ENCODE measurements at regions not wholly inside any gene's neighbourhood (a gene's known extent, or its start where the extent isn't known, plus 50 kb on each side); places are given as distances from the start of the nearest gene placed in this dataset.

- Mint-ChIP-seq H3K4me3 (no peak overlapping the region), H3K27me3 (ENCODE audit: insufficient read depth, low read depth) (no peaks in the 10 kb centered on the region), H3K4me1 (no peaks in the 10 kb centered on the region), H3K27ac (no peak overlapping the region), H3K36me3 (no peaks in the 10 kb centered on the region), H3K9me3 (peaks cover 2% of the 10 kb centered on the region)
- Histone ChIP-seq H3K27ac (no peak overlapping the region), H3K4me1 (peaks cover 12% of the 10 kb centered on the region), H3K9me3 (ENCODE audit: low read depth) (no peaks in the 10 kb centered on the region), H4K20me1 (ENCODE audit: low read depth) (no peaks in the 10 kb centered on the region), H3K36me3 (no peaks in the 10 kb centered on the region), H2AFZ (replicated peaks) (no peak overlapping the region), H3F3A (ENCODE audit: low read depth) (no peaks in the 10 kb centered on the region), H3K4me2 (no peak overlapping the region), H3K4me3 (no peak overlapping the region), H3K9ac (no peak overlapping the region), H3K79me2 (ENCODE audit: low read depth) (no peaks in the 10 kb centered on the region), H3K27me3 (no peaks in the 10 kb centered on the region)
- TF ChIP-seq EZH2 (IDR thresholded peaks at IDR 0.05) (no peak), CTCF (IDR thresholded peaks at IDR 0.05) (no peak), EZH2phosphoT487 (IDR thresholded peaks at IDR 0.05) (no peak)
- no peak for DNase-seq (ENCODE audit: low spot score)
Measured at GRCh38 chr18:68462148-68462547, 252.8 kb downstream of the TMX3 start.

GRCh38 chr18:68461481-68462018, 253.4 kb downstream of the TMX3 start:
- Histone ChIP-seq H3F3A (ENCODE audit: low read depth) (no peaks in the 10 kb centered on the region), H3K4me2 (no peak overlapping the region), H4K20me1 (ENCODE audit: low read depth) (no peaks in the 10 kb centered on the region), H3K27ac (no peak overlapping the region), H3K9me3 (ENCODE audit: low read depth) (no peaks in the 10 kb centered on the region), H2AFZ (replicated peaks) (peak overlapping the region; percentile 57), H3K27me3 (no peaks in the 10 kb centered on the region), H3K79me2 (ENCODE audit: low read depth) (no peaks in the 10 kb centered on the region), H3K9ac (no peak overlapping the region), H3K4me3 (no peak overlapping the region), H3K36me3 (no peaks in the 10 kb centered on the region), H3K4me1 (peaks cover 12% of the 10 kb centered on the region)
- Mint-ChIP-seq H3K27me3 (ENCODE audit: insufficient read depth, low read depth) (no peaks in the 10 kb centered on the region), H3K4me3 (no peak overlapping the region), H3K27ac (no peak overlapping the region), H3K9me3 (peaks cover 2% of the 10 kb centered on the region), H3K36me3 (no peaks in the 10 kb centered on the region), H3K4me1 (no peaks in the 10 kb centered on the region)
- TF ChIP-seq EZH2phosphoT487 (IDR thresholded peaks at IDR 0.05) (no peak), EZH2 (IDR thresholded peaks at IDR 0.05) (no peak), CTCF (IDR thresholded peaks at IDR 0.05) (no peak)
- no peak for DNase-seq (ENCODE audit: low spot score)

GRCh38 chr18:68459968-68460367, 254.9 kb downstream of the TMX3 start:
- Histone ChIP-seq H3K4me3 (no peak overlapping the region), H2AFZ (replicated peaks) (no peak overlapping the region), H3K4me1 (peaks cover 12% of the 10 kb centered on the region), H3K27ac (no peak overlapping the region), H4K20me1 (ENCODE audit: low read depth) (no peaks in the 10 kb centered on the region), H3K27me3 (no peaks in the 10 kb centered on the region), H3K9me3 (ENCODE audit: low read depth) (no peaks in the 10 kb centered on the region), H3K9ac (no peak overlapping the region), H3K79me2 (ENCODE audit: low read depth) (no peaks in the 10 kb centered on the region), H3K4me2 (no peak overlapping the region), H3K36me3 (no peaks in the 10 kb centered on the region), H3F3A (ENCODE audit: low read depth) (no peaks in the 10 kb centered on the region)
- no peak for DNase-seq (ENCODE audit: low spot score)
- Mint-ChIP-seq H3K36me3 (no peaks in the 10 kb centered on the region), H3K9me3 (no peaks in the 10 kb centered on the region), H3K4me1 (no peaks in the 10 kb centered on the region), H3K27ac (no peak overlapping the region), H3K4me3 (no peak overlapping the region), H3K27me3 (ENCODE audit: insufficient read depth, low read depth) (no peaks in the 10 kb centered on the region)
- TF ChIP-seq CTCF (IDR thresholded peaks at IDR 0.05) (no peak), EZH2 (IDR thresholded peaks at IDR 0.05) (no peak), EZH2phosphoT487 (IDR thresholded peaks at IDR 0.05) (no peak)
